ENCODE measurements at regions not wholly inside any gene's neighbourhood (a gene's known extent, or its start where the extent isn't known, plus 50 kb on each side); places are given as distances from the start of the nearest gene placed in this dataset.

DNA sequence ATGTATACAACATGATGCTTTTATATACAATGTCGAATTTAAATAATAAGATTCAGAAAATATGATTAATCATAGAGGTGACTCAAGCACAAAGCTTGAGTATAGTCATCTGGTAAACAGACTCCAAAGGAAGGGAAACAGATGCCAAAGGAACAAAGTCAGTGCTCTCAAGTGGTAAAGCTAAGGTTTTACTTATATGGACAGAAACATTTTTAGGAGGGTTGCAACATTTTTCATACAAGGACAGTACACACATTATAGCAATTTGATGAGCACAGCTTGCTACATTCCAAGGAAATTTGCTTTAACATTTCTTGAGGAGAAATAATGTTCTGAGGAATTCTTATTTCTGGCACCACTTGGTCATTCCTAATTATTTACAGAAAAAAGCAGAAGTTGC lies 333.4 kb upstream of the AADAT start:
- H2BK5ac ChIP-seq (ENCODE audit: low read depth, low read length, poor library complexity) = no peak overlapping the region
- no peak overlapping the region for H3K14ac ChIP-seq (ENCODE audit: low read length)
- no peaks in the 10 kb centered on the region for H3K79me1 ChIP-seq (ENCODE audit: low read length)
- no CpG with 5 or more reads among the region's 1 CpG for WGBS (ENCODE audit: extremely low coverage, insufficient coverage, insufficient read length)
- H2AK5ac ChIP-seq (ENCODE audit: low read length) = no peak overlapping the region
- no peak overlapping the region for H4K8ac ChIP-seq (ENCODE audit: low read depth, low read length)
- H3K4ac ChIP-seq (ENCODE audit: low read depth, low read length) = no peak overlapping the region
- H3K4me1 ChIP-seq (ENCODE audit: control insufficient read depth in 1 of 2, insufficient read depth in 2 of 2, low read length in 2 of 2) = no peaks in the 10 kb centered on the region
- H3K27ac ChIP-seq (ENCODE audit: low read depth, low read length) = no peak overlapping the region
- H3K27me3 ChIP-seq (ENCODE audit: insufficient read depth, low read length) = no peaks in the 10 kb centered on the region
- H3K36me3 ChIP-seq (ENCODE audit: control insufficient read depth in 1 of 2, insufficient read depth in 2 of 2, low read length in 2 of 2) = no peaks in the 10 kb centered on the region
- no peak overlapping the region for H3K4me3 ChIP-seq (ENCODE audit: low read depth, low read length)
- no peak for DNase-seq
- H3K18ac ChIP-seq (ENCODE audit: low read length) = no peak overlapping the region
- no peak overlapping the region for H2BK12ac ChIP-seq (ENCODE audit: low read length)
- no peaks in the 10 kb centered on the region for H3K9me3 ChIP-seq (ENCODE audit: insufficient read depth, low read depth, low read length)
- H3K79me2 ChIP-seq (ENCODE audit: control insufficient read depth, insufficient read depth, low read length, poor library complexity) = no peaks in the 10 kb centered on the region
- no peak overlapping the region for H4K91ac ChIP-seq (ENCODE audit: low read depth, low read length)
- H3K9ac ChIP-seq (ENCODE audit: low read length) = no peak overlapping the region
- H3K4me2 ChIP-seq (ENCODE audit: low read length) = no peak overlapping the region
- no peak overlapping the region for H4K12ac ChIP-seq (ENCODE audit: low read depth, low read length)
- no peak overlapping the region for H2AFZ ChIP-seq (ENCODE audit: insufficient read depth, low read length, poor library complexity)
- H2BK120ac ChIP-seq (ENCODE audit: insufficient read depth, low read length, poor library complexity) = no peak overlapping the region
- no peak overlapping the region for H3K23ac ChIP-seq (ENCODE audit: low read length)

DNA sequence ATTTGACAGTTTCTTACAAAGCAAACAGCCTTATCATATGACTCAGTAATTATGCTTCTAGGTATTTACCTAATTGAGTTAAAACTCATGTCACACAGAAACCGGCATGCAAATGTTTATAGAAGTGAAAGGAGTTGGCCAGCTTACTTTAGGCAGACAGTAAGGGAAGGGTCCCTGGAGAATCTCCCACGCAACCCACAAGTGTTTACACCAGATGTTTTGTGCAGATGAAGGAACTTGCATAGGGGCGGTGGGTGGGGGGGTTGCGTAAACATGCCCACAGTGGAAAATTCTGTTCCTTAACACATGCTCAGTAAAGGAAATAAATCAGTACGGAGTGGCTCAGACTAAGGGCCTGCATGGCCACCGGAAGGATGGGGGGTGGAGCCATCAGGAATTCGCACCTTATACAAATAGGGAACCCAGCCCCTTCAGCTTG lies 330.5 kb upstream of the AADAT start:
- H3K79me1 ChIP-seq (ENCODE audit: low read length) = no peaks in the 10 kb centered on the region
- no peaks in the 10 kb centered on the region for H3K4me1 ChIP-seq (ENCODE audit: control insufficient read depth in 1 of 2, insufficient read depth in 2 of 2, low read length in 2 of 2)
- H3K23ac ChIP-seq (ENCODE audit: low read length) = no peak overlapping the region
- no CpG with 5 or more reads among the region's 7 CpGs for WGBS (ENCODE audit: extremely low coverage, insufficient coverage, insufficient read length)
- H4K12ac ChIP-seq (ENCODE audit: low read depth, low read length) = no peak overlapping the region
- H4K8ac ChIP-seq (ENCODE audit: low read depth, low read length) = no peak overlapping the region
- H3K14ac ChIP-seq (ENCODE audit: low read length) = no peak overlapping the region
- no peak overlapping the region for H3K4me3 ChIP-seq (ENCODE audit: low read depth, low read length)
- no peak overlapping the region for H2AFZ ChIP-seq (ENCODE audit: insufficient read depth, low read length, poor library complexity)
- no peak overlapping the region for H2BK120ac ChIP-seq (ENCODE audit: insufficient read depth, low read length, poor library complexity)
- no peak overlapping the region for H3K27ac ChIP-seq (ENCODE audit: low read depth, low read length)
- no peak overlapping the region for H2BK12ac ChIP-seq (ENCODE audit: low read length)
- no peaks in the 10 kb centered on the region for H3K27me3 ChIP-seq (ENCODE audit: insufficient read depth, low read length)
- no peak overlapping the region for H2BK5ac ChIP-seq (ENCODE audit: low read depth, low read length, poor library complexity)
- no peaks in the 10 kb centered on the region for H3K36me3 ChIP-seq (ENCODE audit: control insufficient read depth in 1 of 2, insufficient read depth in 2 of 2, low read length in 2 of 2)
- H3K4me2 ChIP-seq (ENCODE audit: low read length) = no peak overlapping the region
- no peak for DNase-seq
- no peak overlapping the region for H2AK5ac ChIP-seq (ENCODE audit: low read length)
- no peak overlapping the region for H3K9ac ChIP-seq (ENCODE audit: low read length)
- no peak overlapping the region for H3K4ac ChIP-seq (ENCODE audit: low read depth, low read length)
- no peaks in the 10 kb centered on the region for H3K9me3 ChIP-seq (ENCODE audit: insufficient read depth, low read depth, low read length)
- H3K18ac ChIP-seq (ENCODE audit: low read length) = no peak overlapping the region
- no peaks in the 10 kb centered on the region for H3K79me2 ChIP-seq (ENCODE audit: control insufficient read depth, insufficient read depth, low read length, poor library complexity)
- no peak overlapping the region for H4K91ac ChIP-seq (ENCODE audit: low read depth, low read length)

DNA sequence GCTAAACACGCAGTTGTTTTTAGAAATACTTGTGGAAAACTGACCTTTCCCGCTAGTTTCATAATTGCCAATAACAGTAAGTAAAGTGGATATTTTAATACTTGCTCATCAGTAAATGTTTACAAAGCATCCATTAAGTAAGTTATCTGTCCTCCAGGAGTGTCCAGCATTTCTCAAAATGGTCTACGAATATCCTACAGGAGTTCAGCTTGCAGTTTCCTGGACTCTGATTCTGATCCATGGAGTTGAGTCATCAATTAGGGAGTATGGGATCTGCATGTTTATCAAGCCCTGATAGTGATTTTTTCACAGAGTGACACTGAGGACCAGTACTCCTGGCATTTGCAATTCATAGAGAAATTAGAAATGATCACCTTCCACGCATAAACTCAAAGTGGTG lies 325.2 kb upstream of the AADAT start:
- no peak for DNase-seq
- no peak overlapping the region for H3K4me2 ChIP-seq (ENCODE audit: low read length)

DNA sequence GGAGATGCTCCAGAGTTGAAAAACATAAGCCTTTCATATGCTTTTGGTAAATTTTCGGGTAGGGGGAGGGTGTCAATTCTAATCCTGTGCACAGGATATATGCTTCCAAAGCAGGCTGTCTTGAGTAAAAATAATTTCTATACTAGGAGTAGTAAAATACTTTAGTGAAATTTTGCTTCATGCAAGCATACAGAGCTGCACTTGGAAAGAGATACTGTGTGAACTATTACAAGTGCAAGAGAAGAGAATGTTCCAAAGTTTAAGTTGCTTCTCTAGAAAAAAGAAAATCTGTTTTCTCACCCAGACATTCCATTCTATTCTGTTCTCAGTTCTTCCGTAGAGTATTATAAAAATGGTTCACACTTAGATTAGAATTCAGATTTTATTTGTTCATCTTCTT lies 324.6 kb upstream of the AADAT start:
- H2BK120ac ChIP-seq (ENCODE audit: insufficient read depth, low read length, poor library complexity) = no peak overlapping the region
- no peak overlapping the region for H4K12ac ChIP-seq (ENCODE audit: low read depth, low read length)
- H3K9me3 ChIP-seq (ENCODE audit: insufficient read depth, low read depth, low read length) = no peaks in the 10 kb centered on the region
- no peaks in the 10 kb centered on the region for H3K36me3 ChIP-seq (ENCODE audit: control insufficient read depth in 1 of 2, insufficient read depth in 2 of 2, low read length in 2 of 2)
- H3K18ac ChIP-seq (ENCODE audit: low read length) = no peak overlapping the region
- no peaks in the 10 kb centered on the region for H3K27me3 ChIP-seq (ENCODE audit: insufficient read depth, low read length)
- DNase-seq = no peak
- no peaks in the 10 kb centered on the region for H3K4me1 ChIP-seq (ENCODE audit: control insufficient read depth in 1 of 2, insufficient read depth in 2 of 2, low read length in 2 of 2)
- no peak overlapping the region for H3K27ac ChIP-seq (ENCODE audit: low read depth, low read length)
- no peak overlapping the region for H2AFZ ChIP-seq (ENCODE audit: insufficient read depth, low read length, poor library complexity)
- H3K23ac ChIP-seq (ENCODE audit: low read length) = no peak overlapping the region
- no peak overlapping the region for H2BK12ac ChIP-seq (ENCODE audit: low read length)
- H4K8ac ChIP-seq (ENCODE audit: low read depth, low read length) = no peak overlapping the region
- no peak overlapping the region for H2BK5ac ChIP-seq (ENCODE audit: low read depth, low read length, poor library complexity)
- no peaks in the 10 kb centered on the region for H3K79me1 ChIP-seq (ENCODE audit: low read length)
- no peak overlapping the region for H3K4me3 ChIP-seq (ENCODE audit: low read depth, low read length)
- no peak overlapping the region for H3K4ac ChIP-seq (ENCODE audit: low read depth, low read length)
- no peak overlapping the region for H3K9ac ChIP-seq (ENCODE audit: low read length)
- H3K4me2 ChIP-seq (ENCODE audit: low read length) = no peak overlapping the region
- no peaks in the 10 kb centered on the region for H3K79me2 ChIP-seq (ENCODE audit: control insufficient read depth, insufficient read depth, low read length, poor library complexity)
- WGBS (ENCODE audit: extremely low coverage, insufficient coverage, insufficient read length) = no CpG with 5 or more reads among the region's 2 CpGs
- no peak overlapping the region for H4K91ac ChIP-seq (ENCODE audit: low read depth, low read length)
- no peak overlapping the region for H2AK5ac ChIP-seq (ENCODE audit: low read length)
- H3K14ac ChIP-seq (ENCODE audit: low read length) = no peak overlapping the region

More for the DNA sequence above, 325.2 kb upstream of the AADAT start:
- Histone ChIP-seq H4K8ac (ENCODE audit: low read depth, low read length) (no peak overlapping the region), H4K12ac (ENCODE audit: low read depth, low read length) (no peak overlapping the region), H3K9ac (ENCODE audit: low read length) (no peak overlapping the region), H3K79me1 (ENCODE audit: low read length) (no peaks in the 10 kb centered on the region), H3K27me3 (ENCODE audit: insufficient read depth, low read length) (no peaks in the 10 kb centered on the region), H3K4me3 (ENCODE audit: low read depth, low read length) (no peak overlapping the region), H2AFZ (ENCODE audit: insufficient read depth, low read length, poor library complexity) (no peak overlapping the region), H3K4ac (ENCODE audit: low read depth, low read length) (no peak overlapping the region), H3K4me1 (ENCODE audit: control insufficient read depth in 1 of 2, insufficient read depth in 2 of 2, low read length in 2 of 2) (no peaks in the 10 kb centered on the region), H3K23ac (ENCODE audit: low read length) (no peak overlapping the region), H2BK120ac (ENCODE audit: insufficient read depth, low read length, poor library complexity) (no peak overlapping the region), H2BK5ac (ENCODE audit: low read depth, low read length, poor library complexity) (no peak overlapping the region), H3K9me3 (ENCODE audit: insufficient read depth, low read depth, low read length) (no peaks in the 10 kb centered on the region), H2BK12ac (ENCODE audit: low read length) (no peak overlapping the region), H4K91ac (ENCODE audit: low read depth, low read length) (no peak overlapping the region), H2AK5ac (ENCODE audit: low read length) (no peak overlapping the region), H3K79me2 (ENCODE audit: control insufficient read depth, insufficient read depth, low read length, poor library complexity) (no peaks in the 10 kb centered on the region), H3K36me3 (ENCODE audit: control insufficient read depth in 1 of 2, insufficient read depth in 2 of 2, low read length in 2 of 2) (no peaks in the 10 kb centered on the region), H3K14ac (ENCODE audit: low read length) (no peak overlapping the region), H3K18ac (ENCODE audit: low read length) (no peak overlapping the region), H3K27ac (ENCODE audit: low read depth, low read length) (no peak overlapping the region)
- no CpG with 5 or more reads among the region's 4 CpGs for WGBS (ENCODE audit: extremely low coverage, insufficient coverage, insufficient read length)
